ENCODE measurements at regions not wholly inside any gene's neighbourhood (a gene's known extent, or its start where the extent isn't known, plus 50 kb on each side); places are given as distances from the start of the nearest gene placed in this dataset.

- dilution Hi-C loops (cut with MboI; ENCODE audit: extremely low pct_ligation_motif_present, low sequenced_read_pairs), result no loop called here
- H3K9me3 ChIP-seq (ENCODE audit: control insufficient read depth, low read depth, low read length), result peaks cover 2% of the 10 kb centered on the region
- H3K9me1 ChIP-seq (ENCODE audit: control insufficient read depth, extremely low read depth, insufficient read depth, low read length), result no peaks in the 10 kb centered on the region
- no peaks in the 10 kb centered on the region for H3K36me3 ChIP-seq (ENCODE audit: control insufficient read depth in 2 of 2, extremely low read depth in 1 of 2, insufficient read depth in 2 of 2, low read length in 2 of 2)
- no peaks in the 10 kb centered on the region for H3K79me2 ChIP-seq (ENCODE audit: control insufficient read depth, insufficient read depth, low read length)
- TF ChIP-seq CTCF (optimal IDR thresholded peaks at IDR 0.05 in 1 of 3, IDR thresholded peaks at IDR 0.05 in 1 of 3, conservative IDR thresholded peaks at IDR 0.05 in 1 of 3; ENCODE audit: extremely low read depth in 1 of 3, insufficient read depth in 2 of 3, low read length in 3 of 3) (no peak), EZH2 (IDR thresholded peaks at IDR 0.05; ENCODE audit: low read length) (no peak)
- no peak overlapping the region for H3K4me3 ChIP-seq (ENCODE audit: control insufficient read depth in 2 of 3, extremely low read depth in 1 of 3, insufficient read depth in 2 of 3, low read depth in 1 of 3, low read length in 3 of 3)
- no peak overlapping the region for H3K9ac ChIP-seq (ENCODE audit: control insufficient read depth, extremely low read depth, insufficient read depth, low read length)
- no peaks in the 10 kb centered on the region for H3K4me1 ChIP-seq (ENCODE audit: control insufficient read depth, extremely low read depth, insufficient read depth, low read length)
- H3K27me3 ChIP-seq (ENCODE audit: control insufficient read depth, extremely low read depth, insufficient read depth, low read length), result no peaks in the 10 kb centered on the region
- H3K4me2 ChIP-seq (ENCODE audit: control insufficient read depth, extremely low read depth, insufficient read depth, low read depth, low read length), result no peak overlapping the region
- FAIRE-seq (no peak), DNase-seq (ENCODE audit: low read depth, low spot score) (no peak)
- H2AFZ ChIP-seq (ENCODE audit: control insufficient read depth, low read length), result no peak overlapping the region
- H4K20me1 ChIP-seq (ENCODE audit: control insufficient read depth, extremely low read depth, insufficient read depth, low read length), result no peaks in the 10 kb centered on the region
- no peak overlapping the region for H3K27ac ChIP-seq (ENCODE audit: control insufficient read depth, insufficient read depth, low read length)
Measured at GRCh38 chr9:89878687-89879086, 273.9 kb downstream of the GADD45G start.

GRCh38 chr9:89879276-89879675 lies 274.5 kb downstream of the GADD45G start:
- Histone ChIP-seq H3K27me3 (ENCODE audit: control insufficient read depth, extremely low read depth, insufficient read depth, low read length) (no peaks in the 10 kb centered on the region), H3K27ac (ENCODE audit: control insufficient read depth, insufficient read depth, low read length) (no peak overlapping the region), H2AFZ (ENCODE audit: control insufficient read depth, low read length) (no peak overlapping the region), H3K9ac (ENCODE audit: control insufficient read depth, extremely low read depth, insufficient read depth, low read length) (no peak overlapping the region), H3K36me3 (ENCODE audit: control insufficient read depth in 2 of 2, extremely low read depth in 1 of 2, insufficient read depth in 2 of 2, low read length in 2 of 2) (no peaks in the 10 kb centered on the region), H4K20me1 (ENCODE audit: control insufficient read depth, extremely low read depth, insufficient read depth, low read length) (no peaks in the 10 kb centered on the region), H3K4me1 (ENCODE audit: control insufficient read depth, extremely low read depth, insufficient read depth, low read length) (no peaks in the 10 kb centered on the region), H3K4me2 (ENCODE audit: control insufficient read depth, extremely low read depth, insufficient read depth, low read depth, low read length) (no peak overlapping the region), H3K9me1 (ENCODE audit: control insufficient read depth, extremely low read depth, insufficient read depth, low read length) (no peaks in the 10 kb centered on the region), H3K9me3 (ENCODE audit: control insufficient read depth, low read depth, low read length) (peaks cover 2% of the 10 kb centered on the region), H3K79me2 (ENCODE audit: control insufficient read depth, insufficient read depth, low read length) (no peaks in the 10 kb centered on the region), H3K4me3 (ENCODE audit: control insufficient read depth in 2 of 3, extremely low read depth in 1 of 3, insufficient read depth in 2 of 3, low read depth in 1 of 3, low read length in 3 of 3) (no peak overlapping the region)
- TF ChIP-seq EZH2 (IDR thresholded peaks at IDR 0.05; ENCODE audit: low read length) (no peak), CTCF (optimal IDR thresholded peaks at IDR 0.05 in 1 of 3, IDR thresholded peaks at IDR 0.05 in 1 of 3, conservative IDR thresholded peaks at IDR 0.05 in 1 of 3; ENCODE audit: extremely low read depth in 1 of 3, insufficient read depth in 2 of 3, low read length in 3 of 3) (no peak)
- dilution Hi-C loops (cut with MboI; ENCODE audit: extremely low pct_ligation_motif_present, low sequenced_read_pairs), result no loop called here
- FAIRE-seq, result no peak
- DNase-seq (ENCODE audit: low read depth, low spot score), result no peak

Measured in keratinocyte (primary cell).